ENCODE measurements at regions not wholly inside any gene's neighbourhood (a gene's known extent, or its start where the extent isn't known, plus 50 kb on each side); places are given as distances from the start of the nearest gene placed in this dataset.

GRCh38 chr18:77851802-77852201, 602.2 kb downstream of the GALR1 start:
- no peak overlapping the region for H3K4me3 ChIP-seq (replicated peaks in 1 of 4; ENCODE audit: control extremely low read depth in 1 of 4, insufficient read depth in 1 of 4, low read depth in 3 of 4, low read length in 4 of 4)
- TF ChIP-seq EZH2 (IDR thresholded peaks at IDR 0.05; ENCODE audit: low read length, missing control alignments) = no peak
- no peaks in the 10 kb centered on the region for H3K4me1 ChIP-seq (ENCODE audit: control insufficient read depth, extremely low read depth, insufficient read depth, low read length)
- H3K9ac ChIP-seq (ENCODE audit: insufficient read depth, low read length) = no peak overlapping the region
- H3K27me3 ChIP-seq (ENCODE audit: control insufficient read depth, insufficient read depth, low read length) = no peaks in the 10 kb centered on the region
- no peaks in the 10 kb centered on the region for H3K36me3 ChIP-seq (ENCODE audit: control insufficient read depth, insufficient read depth, low read length)
- no peak for DNase-seq (ENCODE audit: low read depth in 2 of 2)
- no peak overlapping the region for H2AFZ ChIP-seq (ENCODE audit: low read length)
- no peaks in the 10 kb centered on the region for H4K20me1 ChIP-seq (ENCODE audit: control insufficient read depth, extremely low read depth, insufficient read depth, low read length)
- H3K27ac ChIP-seq (ENCODE audit: insufficient read depth, low read length) = no peak overlapping the region
- H3K4me2 ChIP-seq (ENCODE audit: extremely low read depth, insufficient read depth, low read length) = no peak overlapping the region
- no peaks in the 10 kb centered on the region for H3K79me2 ChIP-seq (ENCODE audit: control insufficient read depth, insufficient read depth, low read length)
- H3K9me3 ChIP-seq (ENCODE audit: control insufficient read depth, insufficient read depth, low read depth, low read length) = no peaks in the 10 kb centered on the region

DNA sequence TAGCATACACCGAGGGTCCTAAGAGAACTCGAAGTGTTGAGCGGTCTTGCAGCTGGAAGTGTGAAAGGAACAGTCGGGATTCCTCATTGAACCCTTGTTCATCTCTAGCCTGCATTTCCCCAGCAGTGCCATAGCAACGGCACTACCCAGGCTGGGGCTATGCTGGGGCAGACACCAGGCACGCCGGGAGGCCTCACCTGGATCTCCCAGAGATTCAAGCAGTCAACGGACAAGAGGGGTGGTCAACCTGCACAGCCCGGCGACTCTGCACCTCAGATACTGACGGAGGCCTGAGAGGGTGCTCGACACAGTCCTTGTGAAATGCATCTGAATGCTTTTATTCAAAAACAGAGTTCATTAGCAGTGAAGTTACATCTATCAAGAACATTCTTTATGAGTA, 604.2 kb downstream of the GALR1 start:
- Histone ChIP-seq H3K36me3 (ENCODE audit: control insufficient read depth, insufficient read depth, low read length) (no peaks in the 10 kb centered on the region), H3K27ac (ENCODE audit: insufficient read depth, low read length) (no peak overlapping the region), H3K9me3 (ENCODE audit: control insufficient read depth, insufficient read depth, low read depth, low read length) (no peaks in the 10 kb centered on the region), H3K4me3 (replicated peaks in 1 of 4; ENCODE audit: control extremely low read depth in 1 of 4, insufficient read depth in 1 of 4, low read depth in 3 of 4, low read length in 4 of 4) (no peak overlapping the region), H2AFZ (ENCODE audit: low read length) (no peak overlapping the region), H3K4me2 (ENCODE audit: extremely low read depth, insufficient read depth, low read length) (no peak overlapping the region), H3K27me3 (ENCODE audit: control insufficient read depth, insufficient read depth, low read length) (no peaks in the 10 kb centered on the region), H3K9ac (ENCODE audit: insufficient read depth, low read length) (no peak overlapping the region), H3K79me2 (ENCODE audit: control insufficient read depth, insufficient read depth, low read length) (no peaks in the 10 kb centered on the region), H4K20me1 (ENCODE audit: control insufficient read depth, extremely low read depth, insufficient read depth, low read length) (no peaks in the 10 kb centered on the region), H3K4me1 (ENCODE audit: control insufficient read depth, extremely low read depth, insufficient read depth, low read length) (no peaks in the 10 kb centered on the region)
- no peak for DNase-seq (ENCODE audit: low read depth in 2 of 2)
- TF ChIP-seq, protein P1, sequence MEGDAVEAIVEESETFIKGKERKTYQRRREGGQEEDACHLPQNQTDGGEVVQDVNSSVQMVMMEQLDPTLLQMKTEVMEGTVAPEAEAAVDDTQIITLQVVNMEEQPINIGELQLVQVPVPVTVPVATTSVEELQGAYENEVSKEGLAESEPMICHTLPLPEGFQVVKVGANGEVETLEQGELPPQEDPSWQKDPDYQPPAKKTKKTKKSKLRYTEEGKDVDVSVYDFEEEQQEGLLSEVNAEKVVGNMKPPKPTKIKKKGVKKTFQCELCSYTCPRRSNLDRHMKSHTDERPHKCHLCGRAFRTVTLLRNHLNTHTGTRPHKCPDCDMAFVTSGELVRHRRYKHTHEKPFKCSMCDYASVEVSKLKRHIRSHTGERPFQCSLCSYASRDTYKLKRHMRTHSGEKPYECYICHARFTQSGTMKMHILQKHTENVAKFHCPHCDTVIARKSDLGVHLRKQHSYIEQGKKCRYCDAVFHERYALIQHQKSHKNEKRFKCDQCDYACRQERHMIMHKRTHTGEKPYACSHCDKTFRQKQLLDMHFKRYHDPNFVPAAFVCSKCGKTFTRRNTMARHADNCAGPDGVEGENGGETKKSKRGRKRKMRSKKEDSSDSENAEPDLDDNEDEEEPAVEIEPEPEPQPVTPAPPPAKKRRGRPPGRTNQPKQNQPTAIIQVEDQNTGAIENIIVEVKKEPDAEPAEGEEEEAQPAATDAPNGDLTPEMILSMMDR (conservative IDR thresholded peaks at IDR 0.05 in 1 of 2, IDR thresholded peaks at IDR 0.05 in 1 of 2; ENCODE audit: low read depth in 1 of 2, low read length in 2 of 2) = no peak
- no peak for TF ChIP-seq EZH2 (IDR thresholded peaks at IDR 0.05; ENCODE audit: low read length, missing control alignments)

- Histone ChIP-seq H3K4me3 (replicated peaks in 1 of 4; ENCODE audit: control extremely low read depth in 1 of 4, insufficient read depth in 1 of 4, low read depth in 3 of 4, low read length in 4 of 4) (no peak overlapping the region), H3K9ac (ENCODE audit: insufficient read depth, low read length) (no peak overlapping the region), H3K27ac (ENCODE audit: insufficient read depth, low read length) (no peak overlapping the region), H4K20me1 (ENCODE audit: control insufficient read depth, extremely low read depth, insufficient read depth, low read length) (no peaks in the 10 kb centered on the region), H3K4me2 (ENCODE audit: extremely low read depth, insufficient read depth, low read length) (no peak overlapping the region), H3K27me3 (ENCODE audit: control insufficient read depth, insufficient read depth, low read length) (no peaks in the 10 kb centered on the region), H3K79me2 (ENCODE audit: control insufficient read depth, insufficient read depth, low read length) (no peaks in the 10 kb centered on the region), H2AFZ (ENCODE audit: low read length) (no peak overlapping the region), H3K36me3 (ENCODE audit: control insufficient read depth, insufficient read depth, low read length) (no peaks in the 10 kb centered on the region), H3K9me3 (ENCODE audit: control insufficient read depth, insufficient read depth, low read depth, low read length) (no peaks in the 10 kb centered on the region), H3K4me1 (ENCODE audit: control insufficient read depth, extremely low read depth, insufficient read depth, low read length) (no peaks in the 10 kb centered on the region)
- DNase-seq (ENCODE audit: low read depth in 2 of 2) = no peak
- TF ChIP-seq, protein P1 (conservative IDR thresholded peaks at IDR 0.05 in 1 of 2, IDR thresholded peaks at IDR 0.05 in 1 of 2; ENCODE audit: low read depth in 1 of 2, low read length in 2 of 2) = no peak
- no peak for TF ChIP-seq EZH2 (IDR thresholded peaks at IDR 0.05; ENCODE audit: low read length, missing control alignments)
Measured at GRCh38 chr18:77857678-77858655, 608.3 kb downstream of the GALR1 start.

Measured in fibroblast of lung (primary cell).